KMS-11 (cell line): ENCODE measurements at regions not wholly inside any gene's neighbourhood (a gene's known extent, or its start where the extent isn't known, plus 50 kb on each side); places are given as distances from the start of the nearest gene placed in this dataset.
"Not testable (repeated sequence)": the region's sequence is repeated elsewhere in the genome, so short reads cannot be mapped to it uniquely, and the experiment has no call there.

ENCODE experiments used
- H2AFZ ChIP-seq: fragments of 200-600 bp; sonication (generic); 2 replicates; pipeline ENCODE4 v1.6.1; 2016; ENCODE audit warnings: antibody characterized with exemption, mixed run types, low read depth
- H3K27ac ChIP-seq: fragments of 200-600 bp; sonication (generic); 2 replicates; pipeline ENCODE4 v1.6.1; 2016; ENCODE audit warnings: mild to moderate bottlenecking, mixed run types
- H3K27me3 ChIP-seq: fragments of 200-600 bp; sonication (generic); 2 replicates; pipeline ENCODE4 v1.6.1; 2017; ENCODE audit warnings: mild to moderate bottlenecking, low read depth, mixed run types, moderate library complexity; ENCODE audit not compliant: insufficient read depth
- H3K36me3 ChIP-seq: fragments of 200-600 bp; sonication (generic); 2 replicates; pipeline ENCODE4 v1.6.1; 2017; ENCODE audit warnings: mild to moderate bottlenecking, mixed run types; ENCODE audit not compliant: insufficient read depth
- H3K4me1 ChIP-seq: fragments of 200-600 bp; sonication (generic); 2 replicates; pipeline ENCODE4 v1.6.1; 2016; ENCODE audit warnings: mild to moderate bottlenecking, low read depth, mixed run types; ENCODE audit not compliant: poor library complexity, severe bottlenecking
- H3K4me2 ChIP-seq: fragments of 200-600 bp; sonication (generic); 2 replicates; pipeline ENCODE4 v1.7.0; 2016; ENCODE audit warnings: mild to moderate bottlenecking, mixed run types
- H3K4me3 ChIP-seq: fragments of 200-600 bp; sonication (generic); IDR thresholded peaks from 2 replicates; pipeline ENCODE4 v1.6.1; 2017; ENCODE audit warnings: low read depth, low read length, mixed read lengths; ENCODE audit not compliant: insufficient read depth
- H3K79me2 ChIP-seq: fragments of 200-600 bp; sonication (generic); 2 replicates; pipeline ENCODE4 v1.6.1; 2016; ENCODE audit warnings: low read depth, mixed run types; ENCODE audit not compliant: insufficient read depth
- H3K9ac ChIP-seq: fragments of 200-600 bp; sonication (generic); 2 replicates; pipeline ENCODE4 v1.6.1; 2016; ENCODE audit warnings: mild to moderate bottlenecking, mixed run types
- H4K20me1 ChIP-seq: fragments of 200-600 bp; sonication (generic); 2 replicates; pipeline ENCODE4 v1.6.1; 2016; ENCODE audit warnings: mild to moderate bottlenecking, mixed run types; ENCODE audit not compliant: insufficient read depth
- TF ChIP-seq, protein P1 (sequence below): fragments of 200-600 bp; sonication (generic); conservative IDR thresholded peaks from 2 replicates; pipeline ENCODE4 v1.6.1; 2017; ENCODE audit warnings: low read depth, mild to moderate bottlenecking, antibody characterized with exemption, low read length, moderate library complexity, mixed read lengths

DNA sequence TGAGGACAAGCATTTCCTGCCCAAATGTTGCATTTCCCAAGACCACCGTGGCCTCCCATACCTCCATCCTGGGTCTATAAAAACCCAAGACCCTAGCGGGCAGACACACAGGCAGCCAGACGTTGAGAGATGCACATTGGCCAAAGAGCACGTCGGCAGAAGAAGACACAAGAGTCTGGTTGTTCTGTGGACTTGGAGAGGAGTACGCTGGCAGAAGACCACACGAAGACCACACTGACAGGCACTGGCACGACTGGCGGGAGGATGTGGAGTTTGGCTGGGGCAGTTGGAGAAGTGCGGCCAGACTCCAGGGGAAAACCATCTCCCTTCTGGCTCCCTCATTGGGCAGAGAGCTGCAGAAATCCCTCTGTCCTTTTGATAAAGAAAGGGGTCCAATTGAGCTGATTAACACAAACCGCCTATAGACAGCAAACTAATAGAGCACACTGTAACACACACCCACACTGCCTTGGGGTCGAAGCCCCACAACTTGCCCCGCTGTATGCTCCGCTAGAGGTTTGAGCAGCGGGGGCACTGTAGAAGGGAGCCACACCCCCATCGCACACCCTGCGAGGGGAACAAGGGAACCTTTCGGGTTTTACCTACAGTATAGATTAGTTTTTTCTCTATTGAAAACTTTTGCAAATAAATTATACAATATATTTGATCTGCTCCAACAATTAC, 376.7 kb upstream of the KLHL4 start:
- no peaks in the 10 kb centered on the region for H3K27me3 ChIP-seq
- no peaks in the 10 kb centered on the region for H3K79me2 ChIP-seq
- no peak overlapping the region for H3K4me3 ChIP-seq
- no peak overlapping the region for H3K27ac ChIP-seq
- H3K9ac ChIP-seq = no peak overlapping the region
- H2AFZ ChIP-seq = no peak overlapping the region
- TF ChIP-seq, protein P1, sequence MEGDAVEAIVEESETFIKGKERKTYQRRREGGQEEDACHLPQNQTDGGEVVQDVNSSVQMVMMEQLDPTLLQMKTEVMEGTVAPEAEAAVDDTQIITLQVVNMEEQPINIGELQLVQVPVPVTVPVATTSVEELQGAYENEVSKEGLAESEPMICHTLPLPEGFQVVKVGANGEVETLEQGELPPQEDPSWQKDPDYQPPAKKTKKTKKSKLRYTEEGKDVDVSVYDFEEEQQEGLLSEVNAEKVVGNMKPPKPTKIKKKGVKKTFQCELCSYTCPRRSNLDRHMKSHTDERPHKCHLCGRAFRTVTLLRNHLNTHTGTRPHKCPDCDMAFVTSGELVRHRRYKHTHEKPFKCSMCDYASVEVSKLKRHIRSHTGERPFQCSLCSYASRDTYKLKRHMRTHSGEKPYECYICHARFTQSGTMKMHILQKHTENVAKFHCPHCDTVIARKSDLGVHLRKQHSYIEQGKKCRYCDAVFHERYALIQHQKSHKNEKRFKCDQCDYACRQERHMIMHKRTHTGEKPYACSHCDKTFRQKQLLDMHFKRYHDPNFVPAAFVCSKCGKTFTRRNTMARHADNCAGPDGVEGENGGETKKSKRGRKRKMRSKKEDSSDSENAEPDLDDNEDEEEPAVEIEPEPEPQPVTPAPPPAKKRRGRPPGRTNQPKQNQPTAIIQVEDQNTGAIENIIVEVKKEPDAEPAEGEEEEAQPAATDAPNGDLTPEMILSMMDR = no peak
- no peaks in the 10 kb centered on the region for H3K4me1 ChIP-seq
- H3K4me2 ChIP-seq = no peak overlapping the region
- no peaks in the 10 kb centered on the region for H4K20me1 ChIP-seq
- no peaks in the 10 kb centered on the region for H3K36me3 ChIP-seq

DNA sequence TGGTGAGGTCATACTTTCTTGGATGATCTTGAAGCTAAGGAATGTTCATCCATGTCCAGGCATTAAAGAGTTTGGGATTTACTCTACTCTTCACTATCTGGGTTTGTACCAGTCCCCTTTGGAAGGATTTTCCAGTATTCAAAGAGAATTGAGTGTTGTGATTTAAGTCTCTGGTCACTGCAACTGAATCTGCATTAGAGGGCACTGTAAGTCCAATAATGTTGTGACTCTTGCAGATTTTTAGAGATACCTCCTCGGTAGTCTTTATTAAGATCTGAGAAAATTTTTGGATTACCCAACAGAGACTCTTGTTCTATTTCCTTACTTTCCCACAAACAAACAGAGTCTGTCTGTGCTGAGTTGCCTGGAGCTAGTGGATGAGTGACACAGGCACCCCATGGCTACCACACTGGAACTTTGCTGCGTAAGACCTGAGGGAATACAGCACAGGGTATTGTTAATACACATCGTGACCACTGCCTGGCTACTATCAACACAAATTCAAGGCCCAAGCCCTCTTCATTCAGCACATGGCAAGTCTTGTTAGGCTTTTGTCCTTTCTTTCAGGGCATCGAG, 357.1 kb upstream of the KLHL4 start:
- H3K4me2 ChIP-seq = no peak overlapping the region
- no peaks in the 10 kb centered on the region for H3K36me3 ChIP-seq
- H3K27me3 ChIP-seq = no peaks in the 10 kb centered on the region
- no peaks in the 10 kb centered on the region for H3K4me1 ChIP-seq
- no peak overlapping the region for H3K4me3 ChIP-seq
- H3K27ac ChIP-seq = no peak overlapping the region
- H4K20me1 ChIP-seq = no peaks in the 10 kb centered on the region
- no peak overlapping the region for H2AFZ ChIP-seq
- H3K9ac ChIP-seq = no peak overlapping the region
- H3K79me2 ChIP-seq = no peaks in the 10 kb centered on the region
- TF ChIP-seq, protein P1 = no peak

DNA sequence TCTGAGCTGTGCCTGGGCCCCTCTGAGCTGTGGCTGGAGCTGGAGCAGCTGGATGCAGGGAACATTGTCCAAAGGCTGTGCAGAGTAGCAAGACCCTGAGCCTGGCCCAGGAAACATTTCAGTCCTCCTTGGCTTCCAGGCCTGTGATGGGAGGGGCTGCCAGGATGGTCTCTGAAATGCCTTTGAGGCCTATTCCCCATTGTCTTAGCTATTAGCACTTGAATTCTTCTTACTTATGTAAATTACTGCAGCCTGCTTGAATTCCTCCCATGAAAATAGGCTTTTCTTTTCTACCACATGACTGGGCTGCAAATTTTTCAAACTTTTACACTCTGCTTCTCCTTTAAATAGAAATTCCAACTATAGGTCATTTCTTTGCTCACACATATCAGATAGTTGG, 349.8 kb upstream of the KLHL4 start:
- no peak overlapping the region for H2AFZ ChIP-seq
- H3K9ac ChIP-seq = no peak overlapping the region
- no peak overlapping the region for H3K27ac ChIP-seq
- no peaks in the 10 kb centered on the region for H3K27me3 ChIP-seq
- no peaks in the 10 kb centered on the region for H3K4me1 ChIP-seq
- H4K20me1 ChIP-seq = no peaks in the 10 kb centered on the region
- no peak overlapping the region for H3K4me2 ChIP-seq
- H3K79me2 ChIP-seq = no peaks in the 10 kb centered on the region
- TF ChIP-seq, protein P1 = no peak
- no peak overlapping the region for H3K4me3 ChIP-seq
- H3K36me3 ChIP-seq = no peaks in the 10 kb centered on the region

DNA sequence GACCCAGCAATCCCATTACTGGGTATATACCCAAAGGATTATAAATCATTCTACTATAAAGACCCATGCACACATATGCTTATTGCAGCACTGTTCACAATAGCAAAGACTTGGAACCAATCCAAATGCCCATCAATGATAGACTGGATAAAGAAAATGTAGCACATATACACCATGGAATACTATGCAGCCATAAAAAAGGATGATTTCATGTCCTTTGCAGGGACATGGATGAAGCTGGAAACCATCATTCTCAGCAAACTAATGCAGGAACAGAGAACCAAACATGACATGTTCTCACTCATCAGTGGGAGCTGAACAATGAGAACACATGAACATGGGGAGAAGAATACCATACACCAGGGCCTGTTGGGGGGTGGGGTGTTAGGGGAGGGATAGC, 339.6 kb upstream of the KLHL4 start:
- not testable (repeated sequence) for H3K4me3 ChIP-seq, H2AFZ ChIP-seq, H3K4me2 ChIP-seq, H3K27me3 ChIP-seq, H3K36me3 ChIP-seq, H3K4me1 ChIP-seq, H4K20me1 ChIP-seq, H3K27ac ChIP-seq, H3K9ac ChIP-seq, H3K79me2 ChIP-seq
